Activated CD8-positive, alpha-beta T cell treated with anti-CD3 and anti-CD28 coated beads for 36 hours (primary cell): ENCODE measurements at regions not wholly inside any gene's neighbourhood (a gene's known extent, or its start where the extent isn't known, plus 50 kb on each side); places are given as distances from the start of the nearest gene placed in this dataset.

Experiments used
- ATAC-seq: fragments of 200-7000 bp; cut with Tn5 transposase; one replicate; pipeline ENCODE4 v1.10.0; 2021; ENCODE audit warnings: mild to moderate bottlenecking, moderate library complexity
- CTCF ChIA-PET: fragments of 350-600 bp; sonication (Branson Sonifier 250); formaldehyde crosslinking; loops from one replicate; lab custom pipeline; 2021; ENCODE audit warnings: antibody characterized with exemption; lab: Charles Lee
- POLR2A ChIA-PET: fragments of 350-600 bp; sonication (Branson Sonifier 250); formaldehyde crosslinking; loops from one replicate; lab custom pipeline; 2021; ENCODE audit warnings: antibody characterized with exemption; lab: Charles Lee
- DNase-seq: peaks from one replicate; pipeline ENCODE4 v3.0.0-alpha.2; 2020
- H3K27ac Mint-ChIP-seq: one replicate; pipeline ENCODE4 v1.8.0; 2021; ENCODE audit warnings: mild to moderate bottlenecking, mixed read lengths
- H3K27me3 Mint-ChIP-seq: one replicate; pipeline ENCODE4 v1.8.0; 2021; ENCODE audit warnings: mixed read lengths
- H3K36me3 Mint-ChIP-seq: one replicate; pipeline ENCODE4 v1.8.0; 2021; ENCODE audit warnings: low read depth, mixed read lengths
- H3K4me1 Mint-ChIP-seq: one replicate; pipeline ENCODE4 v1.8.0; 2021; ENCODE audit warnings: low read depth, mixed read lengths
- H3K4me3 Mint-ChIP-seq: one replicate; pipeline ENCODE4 v1.8.0; 2021; ENCODE audit warnings: mild to moderate bottlenecking, moderate library complexity, mixed read lengths
- H3K9me3 Mint-ChIP-seq: one replicate; pipeline ENCODE4 v1.8.0; 2021; ENCODE audit warnings: mixed read lengths
- intact Hi-C: fragments of 100-400 bp; cut with micrococcal nuclease; formaldehyde crosslinking; loops from one replicate; pipeline ENCODE4 v1.10.0; 2022
- TF ChIP-seq, protein P1 (sequence below): fragments of 200-600 bp; IDR thresholded peaks from one replicate; pipeline ENCODE4 v1.8.0; 2022; ENCODE audit warnings: antibody characterized with exemption, mild to moderate bottlenecking

DNA sequence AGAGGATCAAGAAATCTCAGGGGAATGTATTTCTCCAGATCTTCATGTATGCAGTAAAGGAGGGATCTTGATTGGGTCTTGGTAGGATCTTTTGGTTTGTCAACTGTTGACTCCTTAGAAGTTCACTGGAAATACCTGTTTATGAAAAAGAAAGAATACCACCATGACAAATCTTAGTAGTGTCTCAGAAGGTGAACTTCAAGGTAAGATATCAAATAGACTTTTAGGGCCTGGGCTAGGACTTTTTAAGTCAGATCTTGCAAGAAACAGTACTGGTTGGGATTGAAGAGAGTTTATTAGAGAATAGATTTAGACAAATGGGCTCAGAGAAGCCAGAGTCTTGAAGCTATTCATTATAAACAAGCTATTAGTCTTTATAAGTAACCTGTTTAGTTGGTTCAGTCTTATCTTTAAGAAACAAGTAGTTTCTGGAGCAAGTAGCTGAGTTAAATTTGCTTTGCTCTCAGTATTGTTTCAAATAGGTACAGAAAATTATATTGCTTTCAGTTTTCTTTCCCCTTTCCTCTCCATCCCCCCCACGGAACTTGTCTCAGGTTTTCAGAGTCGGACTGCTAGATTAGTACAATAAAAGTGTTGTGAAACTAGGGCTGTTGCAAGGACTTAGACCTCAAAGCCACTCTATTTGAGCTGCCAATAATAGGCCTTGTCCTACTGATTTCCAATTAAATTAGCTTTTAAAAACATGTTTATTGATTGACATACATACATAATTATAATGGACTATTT, 529.1 kb upstream of the CITED2 start:
- Mint-ChIP-seq H3K4me1 (no peaks in the 10 kb centered on the region), H3K9me3 (no peaks in the 10 kb centered on the region), H3K4me3 (no peak overlapping the region), H3K36me3 (no peaks in the 10 kb centered on the region), H3K27me3 (peaks cover 5% of the 10 kb centered on the region), H3K27ac (no peak overlapping the region)
- DNase-seq (no peak), ATAC-seq (no peak)
- intact Hi-C loops, result no loop called here
- ChIA-PET POLR2A (no interaction called here), CTCF (no interaction called here)
- TF ChIP-seq, protein P1, sequence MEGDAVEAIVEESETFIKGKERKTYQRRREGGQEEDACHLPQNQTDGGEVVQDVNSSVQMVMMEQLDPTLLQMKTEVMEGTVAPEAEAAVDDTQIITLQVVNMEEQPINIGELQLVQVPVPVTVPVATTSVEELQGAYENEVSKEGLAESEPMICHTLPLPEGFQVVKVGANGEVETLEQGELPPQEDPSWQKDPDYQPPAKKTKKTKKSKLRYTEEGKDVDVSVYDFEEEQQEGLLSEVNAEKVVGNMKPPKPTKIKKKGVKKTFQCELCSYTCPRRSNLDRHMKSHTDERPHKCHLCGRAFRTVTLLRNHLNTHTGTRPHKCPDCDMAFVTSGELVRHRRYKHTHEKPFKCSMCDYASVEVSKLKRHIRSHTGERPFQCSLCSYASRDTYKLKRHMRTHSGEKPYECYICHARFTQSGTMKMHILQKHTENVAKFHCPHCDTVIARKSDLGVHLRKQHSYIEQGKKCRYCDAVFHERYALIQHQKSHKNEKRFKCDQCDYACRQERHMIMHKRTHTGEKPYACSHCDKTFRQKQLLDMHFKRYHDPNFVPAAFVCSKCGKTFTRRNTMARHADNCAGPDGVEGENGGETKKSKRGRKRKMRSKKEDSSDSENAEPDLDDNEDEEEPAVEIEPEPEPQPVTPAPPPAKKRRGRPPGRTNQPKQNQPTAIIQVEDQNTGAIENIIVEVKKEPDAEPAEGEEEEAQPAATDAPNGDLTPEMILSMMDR, result no peak

DNA sequence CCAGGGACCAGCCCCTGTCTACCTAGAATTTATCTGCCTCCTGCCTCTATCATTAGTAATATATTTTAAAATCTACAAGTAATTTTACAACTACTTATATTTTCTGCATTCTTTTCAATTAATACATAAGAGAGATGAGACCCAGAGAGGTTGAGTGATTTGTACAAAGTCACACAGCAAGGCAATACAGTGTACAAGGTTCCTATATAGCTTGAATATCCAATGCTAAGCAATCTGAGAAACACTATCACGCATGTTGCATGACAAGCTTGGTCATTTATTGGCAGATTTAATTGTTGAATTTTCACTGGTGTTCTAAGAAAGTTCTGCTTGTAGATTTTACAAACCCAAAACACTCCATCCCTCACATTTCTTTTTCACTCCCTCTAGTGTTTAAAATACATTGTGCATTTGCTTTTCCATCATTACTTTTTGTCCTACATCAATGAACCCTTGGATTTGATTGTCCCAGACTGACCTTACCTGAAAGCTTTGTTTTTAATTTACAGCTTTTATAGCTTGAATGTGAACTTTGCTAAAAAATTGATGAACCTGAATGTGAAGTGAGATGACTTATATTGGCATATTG, 520.9 kb upstream of the CITED2 start:
- ChIA-PET POLR2A (no interaction called here), CTCF (interaction anchor here (0.6 kb wide), 1 partner anchor 320 kb away, joined by 3 read pairs; no protein-coding TSS in a partner anchor)
- Mint-ChIP-seq H3K4me1 (no peaks in the 10 kb centered on the region), H3K36me3 (no peaks in the 10 kb centered on the region), H3K27me3 (no peaks in the 10 kb centered on the region), H3K4me3 (no peak overlapping the region), H3K9me3 (no peaks in the 10 kb centered on the region), H3K27ac (no peak overlapping the region)
- ATAC-seq, result no peak
- TF ChIP-seq, protein P1, result no peak
- no peak for DNase-seq
- intact Hi-C loops, result no loop called here

DNA sequence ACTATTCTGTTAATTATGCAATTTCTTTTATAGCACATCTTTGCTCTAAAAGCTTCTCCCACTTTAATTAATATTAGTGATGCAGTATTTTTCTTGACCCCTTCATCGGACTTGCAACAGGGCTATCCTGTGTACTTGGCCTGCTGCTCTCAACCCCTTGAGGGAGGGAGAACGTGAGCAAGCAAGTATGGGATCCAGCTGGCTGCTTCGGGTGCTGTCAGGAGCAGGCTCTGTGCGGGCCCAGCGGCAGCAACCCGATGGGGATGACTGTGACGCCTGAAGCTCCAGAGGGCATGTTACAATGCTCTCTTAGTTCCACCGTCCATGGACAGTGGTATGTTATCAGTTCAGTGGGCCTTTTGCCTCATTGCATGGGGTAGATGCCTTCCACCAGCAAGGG, 519.8 kb upstream of the CITED2 start:
- Mint-ChIP-seq H3K27ac (no peak overlapping the region), H3K4me1 (no peaks in the 10 kb centered on the region), H3K36me3 (no peaks in the 10 kb centered on the region), H3K27me3 (no peaks in the 10 kb centered on the region), H3K9me3 (no peaks in the 10 kb centered on the region), H3K4me3 (no peak overlapping the region)
- no peak for DNase-seq
- TF ChIP-seq, protein P1, result no peak
- ChIA-PET CTCF (no interaction called here), POLR2A (no interaction called here)
- intact Hi-C loops, result no loop called here
- no peak for ATAC-seq

DNA sequence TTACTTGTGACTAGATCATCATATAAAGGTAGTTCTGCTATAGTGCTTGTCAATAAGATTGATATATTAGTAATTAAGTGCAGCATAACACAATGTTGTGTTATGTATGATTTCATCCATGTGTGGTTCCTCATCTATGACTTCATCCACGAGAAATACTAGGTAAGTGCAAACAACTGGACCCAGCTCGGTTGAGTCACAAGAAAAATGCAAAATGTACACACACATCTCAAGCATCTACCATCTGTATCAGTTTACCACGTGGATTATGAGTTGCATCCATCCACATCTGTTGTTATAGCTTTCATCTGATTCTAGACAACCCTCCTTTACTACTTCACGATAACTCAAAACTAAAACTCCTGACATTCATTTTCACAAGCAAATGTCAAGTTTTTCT, 517.0 kb upstream of the CITED2 start:
- POLR2A ChIA-PET, result no interaction called here
- no peaks in the 10 kb centered on the region for H3K36me3 Mint-ChIP-seq

More for the DNA sequence above, 517.0 kb upstream of the CITED2 start:
- CTCF ChIA-PET, result interaction anchor here (1.7 kb wide), 1 partner anchor 10 kb away, joined by 8 read pairs; no protein-coding TSS in a partner anchor
- H3K9me3 Mint-ChIP-seq, result no peaks in the 10 kb centered on the region
- H3K27me3 Mint-ChIP-seq, result peaks cover 5% of the 10 kb centered on the region
- no peak overlapping the region for H3K27ac Mint-ChIP-seq
- DNase-seq (no peak), ATAC-seq (no peak)
- no peaks in the 10 kb centered on the region for H3K4me1 Mint-ChIP-seq
- intact Hi-C loops, result no loop called here
- TF ChIP-seq, protein P1, result no peak
- H3K4me3 Mint-ChIP-seq, result no peak overlapping the region
